HepG2 (cell line): ENCODE measurements at regions not wholly inside any gene's neighbourhood (a gene's known extent, or its start where the extent isn't known, plus 50 kb on each side); places are given as distances from the start of the nearest gene placed in this dataset.

Source experiments
- ATAC-seq: fragments of 200-7000 bp; cut with Tn5 transposase; 3 replicates; pipeline ENCODE4 v1.9.1; 2020; ENCODE audit warnings: mild to moderate bottlenecking, moderate library complexity
- BruUV-seq: library from RNA; stranded (reverse); fragments of 400-500 nt; replicated peaks from 2 replicates; lab custom pipeline; 2021; lab: Mats Ljungman, UMichigan
- CTCF ChIA-PET: fragments of 300-600 bp; formaldehyde crosslinking; extraction: SDS; loops from one replicate; lab custom pipeline; 2021; ENCODE audit warnings: low total read pairs, inconsistent platforms, low intra/inter-chr PET ratio; lab: Yijun Ruan, JAX
- POLR2A ChIA-PET: fragments of 350-600 bp; sonication (Branson Sonifier 250); formaldehyde crosslinking; loops from one replicate; lab custom pipeline; 2020; ENCODE audit warnings: antibody characterized with exemption, inconsistent platforms; lab: Yijun Ruan, JAX
- DNase-seq: peaks from one replicate; pipeline ENCODE4 v3.0.0-alpha.2; 2015; ENCODE audit warnings: low spot score
- FAIRE-seq: peaks from 3 replicates; lab custom pipeline; 2011; peaks lifted over from hg19 to GRCh38; lab: Jason Lieb, UNC
- H2AFZ ChIP-seq: one replicate; pipeline ENCODE4 v1.6.1; 2011; ENCODE audit warnings: low read length, inconsistent platforms
- H3K27ac ChIP-seq: fragments of 300-600 bp; 3 replicates; pipeline ENCODE4 v1.8.0; 2011; ENCODE audit warnings: mixed run types, mild to moderate bottlenecking, mixed read lengths, low read length, inconsistent platforms; ENCODE audit not compliant: insufficient read depth; ENCODE audit errors: extremely low read length
- H3K27me3 ChIP-seq, 2 experiments: fragments of 200-600 bp in 1 of 2; 2 replicates in 1 of 2; 3 replicates in 1 of 2; pipeline versions ENCODE4 v1.6.0 to v1.8.0; 2011; ENCODE audit warnings: low read length in 2 of 2, mild to moderate bottlenecking in 2 of 2, moderate library complexity in 2 of 2, inconsistent platforms in 1 of 2; ENCODE audit not compliant: insufficient read depth in 2 of 2, control insufficient read depth in 1 of 2
- H3K36me3 ChIP-seq, 2 experiments: fragments of 200-600 bp in 1 of 2; replicated peaks in 1 of 2; 2 replicates in 1 of 2; 3 replicates in 1 of 2; pipeline versions ENCODE4 v1.5.1 to v1.8.0; 2011; ENCODE audit warnings: low read length in 2 of 2, inconsistent platforms in 1 of 2; ENCODE audit not compliant: insufficient read depth in 2 of 2, control insufficient read depth in 1 of 2
- H3K4me1 ChIP-seq: 2 replicates; pipeline ENCODE4 v1.5.1; 2012; ENCODE audit warnings: low read length, inconsistent platforms; ENCODE audit not compliant: insufficient read depth
- H3K4me2 ChIP-seq: 2 replicates; pipeline ENCODE4 v1.6.0; 2011; ENCODE audit warnings: low read depth, low read length, inconsistent platforms
- H3K4me3 ChIP-seq, 3 experiments: fragments of 200-600 bp in 1 of 3; sonication (generic), shearing (Covaris generic) in 1 of 3; replicated peaks in 1 of 3; 2 replicates each; pipeline ENCODE4 v1.5.1; 2011 to 2016; ENCODE audit warnings: low read length in 3 of 3, inconsistent platforms in 2 of 3, low read depth in 2 of 3, mild to moderate bottlenecking in 2 of 3, control low read depth in 1 of 3, mixed read lengths in 1 of 3; ENCODE audit not compliant: insufficient read depth in 1 of 3
- H3K79me2 ChIP-seq: one replicate; pipeline ENCODE4 v1.6.1; 2011; ENCODE audit warnings: low read length, inconsistent platforms; ENCODE audit not compliant: insufficient read depth
- H3K9ac ChIP-seq: 2 replicates; pipeline ENCODE4 v1.6.0; 2011; ENCODE audit warnings: mild to moderate bottlenecking, low read depth, low read length, inconsistent platforms; ENCODE audit not compliant: insufficient read depth
- H3K9me3 ChIP-seq: 2 replicates; pipeline ENCODE4 v1.5.1; 2012; ENCODE audit warnings: mild to moderate bottlenecking, low read length
- H4K20me1 ChIP-seq: 2 replicates; pipeline ENCODE4 v1.6.0; 2011; ENCODE audit warnings: inconsistent platforms, mild to moderate bottlenecking, low read length, moderate library complexity; ENCODE audit not compliant: insufficient read depth
- DPF2 ChIP-seq: sonication (generic); formaldehyde crosslinking; IDR thresholded peaks from 2 replicates; pipeline ENCODE4 v1.4.0; 2020; ENCODE audit warnings: mild to moderate bottlenecking, low read depth, missing genetic modification reagents, borderline replicate concordance
- GLMP ChIP-seq: sonication (generic); formaldehyde crosslinking; IDR thresholded peaks from 2 replicates; pipeline ENCODE4 v1.9.0; 2021; ENCODE audit warnings: missing genetic modification reagents, mild to moderate bottlenecking, borderline replicate concordance
- HIC2 ChIP-seq: sonication (generic); formaldehyde crosslinking; IDR thresholded peaks from 2 replicates; pipeline ENCODE4 v1.9.0; 2022; ENCODE audit warnings: low read depth, missing genetic modification reagents
- MXD4 ChIP-seq: IDR thresholded peaks from 2 replicates; pipeline ENCODE4 v1.6.1; 2016; ENCODE audit warnings: mild to moderate bottlenecking, missing biosample characterization, missing genetic modification reagents
- TGIF2 ChIP-seq: IDR thresholded peaks from 2 replicates; pipeline ENCODE4 v1.6.1; 2016; ENCODE audit warnings: control low read depth, missing compliant biosample characterization
- ZNF17 ChIP-seq: sonication (generic); formaldehyde crosslinking; IDR thresholded peaks from 2 replicates; pipeline ENCODE4 v1.5.0; 2020; ENCODE audit warnings: mild to moderate bottlenecking, missing genetic modification reagents
- WGBS: methylation state at CpG from one replicate; pipeline ENCODE4 v1.1.6; 2017; ENCODE audit warnings: low lambda C conversion rate; 5-methylcytosine and 5-hydroxymethylcytosine counted together
- in situ Hi-C: cut with HindIII; loops from 2 replicates; pipeline ENCODE4 v1.10.0; 2017; ENCODE audit warnings: low pct_unique_long_range_greater_than_20kb; ENCODE audit not compliant: extremely low pct_ligation_motif_present
- intact Hi-C: fragments of 100-400 bp; cut with micrococcal nuclease; formaldehyde crosslinking; loops from one replicate; pipeline ENCODE4 v1.10.0; 2022; ENCODE audit not compliant: unreplicated experiment

GRCh38 chr3:145898487-145898886 lies 262.5 kb downstream of the PLOD2 start:
- CTCF ChIA-PET = no interaction called here
- 10% methylated on average over 3 of the region's 3 CpGs for WGBS
- Histone ChIP-seq H4K20me1 (no peaks in the 10 kb centered on the region), H3K27ac (no peak overlapping the region), H3K4me1 (peaks cover under 1% of the 10 kb centered on the region; the same call in 1 of the 2 replicates), H3K36me3 (no peaks in the 10 kb centered on the region), H3K9ac (no peak overlapping the region), H2AFZ (peak overlapping the region; percentile 74), H3K4me3 (no peak overlapping the region), H3K27me3 (no peaks in the 10 kb centered on the region), H3K79me2 (no peaks in the 10 kb centered on the region), H3K4me2 (no peak overlapping the region), H3K9me3 (no peaks in the 10 kb centered on the region)
- BruUV-seq = no TSS peak
- in situ Hi-C loops (no loop called here), intact Hi-C loops (no loop called here)
- DNase-seq (no peak), FAIRE-seq (no peak), ATAC-seq (no peak)
- TF ChIP-seq HIC2 (CRISPR knock-in tag) = no peak
- TF ChIP-seq GLMP (CRISPR knock-in tag) = no peak
- no peak for TF ChIP-seq ZNF17 (CRISPR knock-in tag)
- TF ChIP-seq DPF2 (CRISPR knock-in tag) = no peak
- no peak for TF ChIP-seq MXD4 (CRISPR knock-in tag)
- TF ChIP-seq TGIF2 (CRISPR knock-in tag) = no peak
- POLR2A ChIA-PET = no interaction called here
